ENCODE measurements at regions not wholly inside any gene's neighbourhood (a gene's known extent, or its start where the extent isn't known, plus 50 kb on each side); places are given as distances from the start of the nearest gene placed in this dataset.
A peak's percentile ranks its signal among the peaks of the same experiment; 100 is the strongest.

GRCh38 chrX:121102101-121102500, 54.7 kb downstream of the GLUD2 start:
- no peak for FAIRE-seq

GRCh38 chrX:121103381-121103780, 56.0 kb downstream of the GLUD2 start:
- FAIRE-seq: no peak

- FAIRE-seq: no peak
These were observed 59.2 kb downstream of the GLUD2 start for GRCh38 chrX:121106484-121107235.

- FAIRE-seq: no peak
These were observed 62.6 kb downstream of the GLUD2 start for GRCh38 chrX:121109986-121110385.

GRCh38 chrX:121110536-121110935, 63.1 kb downstream of the GLUD2 start:
- FAIRE-seq: no peak

- FAIRE-seq: no peak
These were observed 67.3 kb downstream of the GLUD2 start for GRCh38 chrX:121114691-121115090.

GRCh38 chrX:121120690-121121605, 73.5 kb downstream of the GLUD2 start:
- no peak for FAIRE-seq

- FAIRE-seq: no peak
These were observed 74.9 kb downstream of the GLUD2 start for GRCh38 chrX:121122332-121122731.

GRCh38 chrX:121128925-121129877, 81.8 kb downstream of the GLUD2 start:
- no peak for FAIRE-seq

GRCh38 chrX:121132675-121133074, 85.3 kb downstream of the GLUD2 start:
- no peak for FAIRE-seq

- FAIRE-seq: no peak
These were observed 88.2 kb downstream of the GLUD2 start for GRCh38 chrX:121135488-121136207.

GRCh38 chrX:121146059-121146628, 98.7 kb downstream of the GLUD2 start:
- no peak for FAIRE-seq

GRCh38 chrX:121150217-121150616, 102.8 kb downstream of the GLUD2 start:
- no peak for FAIRE-seq

GRCh38 chrX:121151293-121151692, 103.9 kb downstream of the GLUD2 start:
- FAIRE-seq: no peak

GRCh38 chrX:121154858-121155404, 107.5 kb downstream of the GLUD2 start:
- no peak for FAIRE-seq

GRCh38 chrX:121160987-121161386, 113.6 kb downstream of the GLUD2 start:
- FAIRE-seq: no peak

- FAIRE-seq: no peak
These were observed 114.1 kb downstream of the GLUD2 start for GRCh38 chrX:121161501-121161933.

GRCh38 chrX:121163443-121163842, 116.0 kb downstream of the GLUD2 start:
- FAIRE-seq: no peak

GRCh38 chrX:121165930-121166359, 118.5 kb downstream of the GLUD2 start:
- FAIRE-seq: peak; percentile 47

- FAIRE-seq: no peak
These were observed 122.0 kb downstream of the GLUD2 start for GRCh38 chrX:121169099-121170035.

All from islet of Langerhans (tissue), 1 donor.